Adrenal gland (tissue), 9 donors: ENCODE measurements at regions not wholly inside any gene's neighbourhood (a gene's known extent, or its start where the extent isn't known, plus 50 kb on each side); places are given as distances from the start of the nearest gene placed in this dataset.

ENCODE experiments used
- DNase-seq, 7 donors: peaks; one replicate each; pipeline ENCODE4 v3.0.0-alpha.2; 2019 to 2020
- H3K27ac ChIP-seq, 5 donors: fragments of 200-600 bp; sonication (generic) in 4 of 5; 1 replicate in 3 of 5; 2 replicates in 2 of 5; pipeline versions ENCODE4 v1.5.1 to v1.8.0; 2016 to 2020; ENCODE audit warnings: mild to moderate bottlenecking in 1 of 5
- H3K27me3 ChIP-seq: fragments of 200-600 bp; 2 replicates; pipeline ENCODE4 v1.8.0; 2021
- H3K36me3 ChIP-seq, 2 donors: fragments of 200-600 bp; replicated peaks in 1 of 2; 1 replicate in 1 of 2; 2 replicates in 1 of 2; pipeline versions ENCODE4 v1.5.1 to v1.8.0; 2018 to 2022
- H3K4me1 ChIP-seq, 2 donors: fragments of 200-600 bp; replicated peaks in 1 of 2; 1 replicate in 1 of 2; 2 replicates in 1 of 2; pipeline versions ENCODE4 v1.5.1 to v1.8.0; 2018 to 2021
- H3K4me3 ChIP-seq, 4 donors: fragments of 200-600 bp; sonication (generic) in 3 of 4; one replicate each; pipeline ENCODE4 v1.5.1; 2016 to 2018
- H3K9me3 ChIP-seq, 3 donors: fragments of 200-600 bp; sonication (generic) in 1 of 3; replicated peaks in 1 of 3; 1 replicate in 2 of 3; 2 replicates in 1 of 3; pipeline versions ENCODE4 v1.5.1 to v1.8.0; 2016 to 2021
- POLR2A ChIP-seq, 2 donors: fragments of 450-650 bp; IDR thresholded peaks; one replicate each; pipeline ENCODE4 v1.6.1; 2017; ENCODE audit warnings: antibody characterized with exemption in 2 of 2, mild to moderate bottlenecking in 2 of 2, moderate library complexity in 1 of 2
- WGBS, 4 donors: extraction: QIAGEN DNeasy Blood & Tissue Kit in 2 of 4; methylation state at CpG; one replicate each; pipeline versions ENCODE4 v1.1.5 to v1.1.7; 2013 to 2017; 5-methylcytosine and 5-hydroxymethylcytosine counted together
- intact Hi-C, 2 donors: fragments of 100-400 bp; cut with DNase I; formaldehyde crosslinking; loops; one replicate each; pipeline versions ENCODE4 v1.14.1 to v1.15.0; 2022 to 2023
- TF ChIP-seq, protein P1 (sequence below), 6 experiments: fragments of 450-650 bp in 4 of 6; fragments of 200-600 bp in 2 of 6; sonication (generic) in 1 of 6; IDR thresholded peaks; 1 replicate in 5 of 6; 2 replicates in 1 of 6; pipeline versions ENCODE4 v1.5.1 to v1.8.0; 2016 to 2021; ENCODE audit warnings: antibody characterized with exemption in 6 of 6, mild to moderate bottlenecking in 2 of 6, moderate library complexity in 1 of 6
- donor health status: healthy with polysubstance abuse.
- donor health status: Bipolar disorder and iron deficiency.
- donor health status: DM: yes; HTN: yes; CAD: no.
- donor health status: DM: no; HTN: no; CAD: no.
- donor health status: DM: no; HTN: no; CAD: no.

DNA sequence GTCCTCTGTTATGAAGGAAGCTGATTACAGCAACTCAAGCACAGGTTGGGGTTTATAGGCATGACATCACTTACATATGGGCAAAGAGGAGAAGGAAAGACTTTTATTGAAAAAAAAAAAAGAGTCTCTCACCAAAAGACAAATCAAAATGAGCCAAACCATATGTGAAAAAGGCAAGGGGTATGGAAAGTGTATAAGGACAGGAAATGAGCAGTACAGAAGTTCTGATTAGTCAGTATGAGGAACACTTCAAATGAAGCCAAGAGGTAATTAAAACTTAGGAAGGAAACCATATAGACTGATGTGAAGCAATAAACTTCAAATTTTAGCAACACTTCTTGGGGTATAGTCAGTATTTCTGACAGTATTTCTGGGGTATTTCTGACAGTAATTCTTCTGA, 1372.6 kb downstream of the CDH11 start:
- Histone ChIP-seq H3K27me3 (no peaks in the 10 kb centered on the region), H3K4me1 (no peaks in the 10 kb centered on the region), H3K4me3 (no peak overlapping the region), H3K9me3 (no peaks in the 10 kb centered on the region), H3K36me3 (no peaks in the 10 kb centered on the region), H3K27ac (no peak overlapping the region)
- intact Hi-C loops: no loop called here
- TF ChIP-seq POLR2A (IDR thresholded peaks at IDR 0.05): no peak
- TF ChIP-seq, protein P1, sequence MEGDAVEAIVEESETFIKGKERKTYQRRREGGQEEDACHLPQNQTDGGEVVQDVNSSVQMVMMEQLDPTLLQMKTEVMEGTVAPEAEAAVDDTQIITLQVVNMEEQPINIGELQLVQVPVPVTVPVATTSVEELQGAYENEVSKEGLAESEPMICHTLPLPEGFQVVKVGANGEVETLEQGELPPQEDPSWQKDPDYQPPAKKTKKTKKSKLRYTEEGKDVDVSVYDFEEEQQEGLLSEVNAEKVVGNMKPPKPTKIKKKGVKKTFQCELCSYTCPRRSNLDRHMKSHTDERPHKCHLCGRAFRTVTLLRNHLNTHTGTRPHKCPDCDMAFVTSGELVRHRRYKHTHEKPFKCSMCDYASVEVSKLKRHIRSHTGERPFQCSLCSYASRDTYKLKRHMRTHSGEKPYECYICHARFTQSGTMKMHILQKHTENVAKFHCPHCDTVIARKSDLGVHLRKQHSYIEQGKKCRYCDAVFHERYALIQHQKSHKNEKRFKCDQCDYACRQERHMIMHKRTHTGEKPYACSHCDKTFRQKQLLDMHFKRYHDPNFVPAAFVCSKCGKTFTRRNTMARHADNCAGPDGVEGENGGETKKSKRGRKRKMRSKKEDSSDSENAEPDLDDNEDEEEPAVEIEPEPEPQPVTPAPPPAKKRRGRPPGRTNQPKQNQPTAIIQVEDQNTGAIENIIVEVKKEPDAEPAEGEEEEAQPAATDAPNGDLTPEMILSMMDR (IDR thresholded peaks at IDR 0.05): no peak
- no peak for DNase-seq

DNA sequence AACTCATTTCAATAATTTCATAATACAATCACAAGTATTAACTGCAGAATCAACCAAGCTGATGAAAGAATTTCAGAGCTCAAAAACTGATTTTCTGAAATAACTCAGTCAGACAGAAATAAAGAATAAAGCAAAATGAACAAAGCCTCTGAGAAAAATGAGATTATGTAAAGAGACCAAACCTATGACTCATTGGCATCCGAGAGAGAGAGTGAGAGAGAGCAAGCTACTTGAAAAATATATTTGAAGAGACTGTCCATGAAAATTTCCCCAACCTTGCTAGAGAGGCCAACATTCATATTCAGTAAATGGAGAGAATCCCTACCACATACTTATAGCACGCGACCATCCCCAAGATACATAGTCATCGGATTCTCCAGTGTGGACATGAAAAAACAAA, 1376.4 kb downstream of the CDH11 start:
- TF ChIP-seq, protein P1 (IDR thresholded peaks at IDR 0.05): no peak
- no peak for TF ChIP-seq POLR2A (IDR thresholded peaks at IDR 0.05)
- WGBS, 4 donors: 82 to 89% (median 86%) methylated on average over 4 of the region's 4 CpGs
- intact Hi-C loops: no loop called here
- Histone ChIP-seq H3K4me1 (no peaks in the 10 kb centered on the region), H3K27ac (no peak overlapping the region), H3K9me3 (no peaks in the 10 kb centered on the region), H3K27me3 (no peaks in the 10 kb centered on the region), H3K36me3 (no peaks in the 10 kb centered on the region), H3K4me3 (no peak overlapping the region)
- no peak for DNase-seq

DNA sequence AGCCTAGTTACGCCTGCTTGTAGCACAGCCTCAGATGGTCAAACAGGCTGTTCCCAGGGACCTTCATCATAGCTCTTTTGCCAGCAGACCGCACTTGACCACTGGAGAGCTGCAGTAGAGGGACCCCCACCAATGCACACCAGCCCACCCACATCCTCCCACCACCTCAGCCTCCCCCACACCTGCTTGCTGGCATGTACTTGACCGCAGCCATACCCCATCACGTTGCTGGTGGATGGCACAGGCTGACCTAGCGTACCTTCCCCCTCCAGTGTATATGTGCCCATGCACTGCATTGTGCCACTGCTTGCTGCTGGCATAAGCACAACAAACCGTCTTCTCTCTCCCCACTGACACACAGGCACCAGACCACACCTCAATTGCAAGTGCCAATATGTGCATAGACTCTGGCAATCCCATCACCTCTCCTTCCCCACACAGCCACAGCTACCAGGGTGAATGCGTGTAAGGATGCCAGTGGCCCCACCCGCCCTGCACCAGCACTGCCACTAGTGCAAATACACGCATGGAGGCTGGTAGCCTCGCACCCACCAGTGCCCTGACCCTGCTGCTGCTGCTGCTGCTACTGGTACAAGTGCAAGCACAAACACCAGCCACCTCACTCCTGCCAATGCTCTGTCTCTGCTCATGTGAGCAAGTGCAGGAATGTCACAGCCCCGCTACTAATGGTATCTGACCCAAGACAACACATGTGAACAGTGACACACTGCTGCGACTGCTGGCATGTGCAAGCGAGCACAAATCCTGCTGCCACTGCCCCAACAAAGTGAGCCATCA, 1377.6 kb downstream of the CDH11 start:
- H3K9me3 ChIP-seq: no peaks in the 10 kb centered on the region
- no peaks in the 10 kb centered on the region for H3K27me3 ChIP-seq
- no peak overlapping the region for H3K4me3 ChIP-seq
- no peaks in the 10 kb centered on the region for H3K4me1 ChIP-seq
- intact Hi-C loops: no loop called here
- H3K36me3 ChIP-seq: no peaks in the 10 kb centered on the region
- DNase-seq: no peak
- 85 to 92% (median 89%) methylated on average over 10 to 13 of the region's 13 CpGs for WGBS, 4 donors
- no peak overlapping the region for H3K27ac ChIP-seq
- TF ChIP-seq, protein P1 (IDR thresholded peaks at IDR 0.05): no peak
- no peak for TF ChIP-seq POLR2A (IDR thresholded peaks at IDR 0.05)

DNA sequence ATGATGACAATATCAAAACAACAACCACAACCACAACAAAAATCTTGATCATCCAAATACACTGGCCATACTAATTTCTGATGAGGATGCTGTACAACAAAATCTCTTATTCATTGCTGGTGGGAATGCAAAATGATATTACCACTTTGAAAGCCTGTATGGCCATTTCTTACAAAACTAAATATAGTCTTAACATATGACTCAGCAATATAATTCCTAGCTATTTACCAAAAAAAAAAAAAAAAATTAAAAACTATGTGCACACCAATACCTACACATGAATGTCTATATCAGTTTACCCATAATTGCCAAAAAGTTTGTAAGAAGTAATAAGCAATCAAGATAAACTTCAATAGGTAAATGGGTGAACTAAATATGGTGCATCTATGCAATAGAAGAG, 1379.7 kb downstream of the CDH11 start:
- intact Hi-C loops: no loop called here

More for the DNA sequence above, 1379.7 kb downstream of the CDH11 start:
- H3K36me3 ChIP-seq: no peaks in the 10 kb centered on the region
- no peaks in the 10 kb centered on the region for H3K27me3 ChIP-seq
- no peak for DNase-seq
- no peaks in the 10 kb centered on the region for H3K4me1 ChIP-seq
- H3K27ac ChIP-seq: no peak overlapping the region
- H3K9me3 ChIP-seq: no peaks in the 10 kb centered on the region
- H3K4me3 ChIP-seq: no peak overlapping the region
- TF ChIP-seq, protein P1 (IDR thresholded peaks at IDR 0.05): no peak
- no peak for TF ChIP-seq POLR2A (IDR thresholded peaks at IDR 0.05)
